HCT116 (cell line): ENCODE measurements at regions not wholly inside any gene's neighbourhood (a gene's known extent, or its start where the extent isn't known, plus 50 kb on each side); places are given as distances from the start of the nearest gene placed in this dataset.

ENCODE experiments used
- ATAC-seq: fragments of 200-7000 bp; cut with Tn5 transposase; 2 replicates; pipeline ENCODE4 v1.9.1; 2020; ENCODE audit warnings: mild to moderate bottlenecking, moderate library complexity
- BruUV-seq: library from RNA; stranded (reverse); fragments of 400-500 nt; replicated peaks from 2 replicates; lab custom pipeline; 2021; lab: Mats Ljungman, UMichigan
- CTCF ChIA-PET: fragments of 300-600 bp; sonication (Branson Sonifier 250); formaldehyde crosslinking; loops from one replicate; lab custom pipeline; 2021; ENCODE audit warnings: antibody characterized with exemption; lab: Charles Lee
- POLR2A ChIA-PET: fragments of 300-600, 350-600 bp; sonication (Branson Sonifier 250); formaldehyde crosslinking; loops from one replicate; lab custom pipeline; 2021; ENCODE audit warnings: antibody characterized with exemption; lab: Charles Lee
- RAD21 ChIA-PET, 2 experiments: fragments of 300-600 bp; sonication (Branson Sonifier 250); formaldehyde crosslinking; loops; one replicate each; lab custom pipeline; 2023; ENCODE audit warnings: low total read pairs in 2 of 2; ENCODE audit not compliant: uncharacterized antibody in 2 of 2, unreplicated experiment in 2 of 2, low non-redundant PET in 1 of 2; lab: Charles Lee
- DNase-seq: peaks from one replicate; pipeline ENCODE4 v3.0.0-alpha.2; 2010; ENCODE audit warnings: low read depth, low spot score
- H2AFZ ChIP-seq: fragments of 200-600 bp; shearing (Covaris generic), sonication (generic); 2 replicates; pipeline ENCODE4 v1.6.1; 2017; ENCODE audit warnings: low read depth, mixed run types, mixed read lengths, antibody characterized with exemption, low read length; ENCODE audit not compliant: poor library complexity, severe bottlenecking
- H3K27ac ChIP-seq: 2 replicates; pipeline ENCODE4 v1.5.1; 2012; ENCODE audit warnings: low read depth, low read length
- H3K27me3 ChIP-seq: fragments of 200-600 bp; sonication (generic); 2 replicates; pipeline ENCODE4 v1.6.1; 2016; ENCODE audit warnings: mixed run types, low read length, mixed read lengths; ENCODE audit not compliant: insufficient read depth
- H3K36me3 ChIP-seq, 2 experiments: fragments of 200-500 bp in 1 of 2; fragments of 200-600 bp in 1 of 2; sonication (Bioruptor generic) in 1 of 2; sonication (generic) in 1 of 2; 2 replicates each; pipeline versions ENCODE4 v1.5.1 to v1.6.1; 2014 to 2016; ENCODE audit warnings: low read length in 2 of 2, inconsistent platforms in 1 of 2, mixed read lengths in 1 of 2, mixed run types in 1 of 2; ENCODE audit not compliant: insufficient read depth in 2 of 2, control insufficient read depth in 1 of 2
- H3K4me1 ChIP-seq, 2 experiments: fragments of 200-600 bp in 1 of 2; sonication (generic) in 1 of 2; 2 replicates each; pipeline versions ENCODE4 v1.5.1 to v1.6.1; 2012 to 2017; ENCODE audit warnings: low read length in 2 of 2, inconsistent platforms in 1 of 2, mild to moderate bottlenecking in 1 of 2, mixed read lengths in 1 of 2, mixed run types in 1 of 2, moderate library complexity in 1 of 2; ENCODE audit not compliant: insufficient read depth in 2 of 2, control insufficient read depth in 1 of 2
- H3K4me2 ChIP-seq: fragments of 200-600 bp; sonication (generic); 2 replicates; pipeline ENCODE4 v1.6.1; 2017; ENCODE audit warnings: mixed run types, low read length, mixed read lengths
- H3K4me3 ChIP-seq, 2 experiments: fragments of 200-600 bp in 1 of 2; sonication (generic) in 1 of 2; replicated peaks in 1 of 2; 2 replicates each; pipeline ENCODE4 v1.5.1; 2011 to 2016; ENCODE audit warnings: low read length in 2 of 2, control low read depth in 1 of 2, low read depth in 1 of 2, mild to moderate bottlenecking in 1 of 2, mixed read lengths in 1 of 2, mixed run types in 1 of 2
- H3K79me2 ChIP-seq: fragments of 200-600 bp; sonication (generic); 2 replicates; pipeline ENCODE4 v1.6.1; 2017; ENCODE audit warnings: mild to moderate bottlenecking, mixed run types, low read length, moderate library complexity, mixed read lengths; ENCODE audit not compliant: insufficient read depth
- H3K9ac ChIP-seq: fragments of 200-600 bp; sonication (generic); 2 replicates; pipeline ENCODE4 v1.6.1; 2016; ENCODE audit warnings: low read length, mixed read lengths
- H3K9me2 ChIP-seq: fragments of 200-600 bp; sonication (generic), shearing (Covaris generic); 2 replicates; pipeline ENCODE4 v1.6.1; 2017; ENCODE audit warnings: mixed run types, mild to moderate bottlenecking, moderate library complexity; ENCODE audit not compliant: insufficient read depth
- H3K9me3 ChIP-seq, 2 experiments: fragments of 200-500 bp in 1 of 2; fragments of 200-600 bp in 1 of 2; sonication (Bioruptor generic) in 1 of 2; sonication (generic) in 1 of 2; 2 replicates each; pipeline ENCODE4 v1.6.1; 2014 to 2017; ENCODE audit warnings: low read length in 2 of 2, mixed read lengths in 2 of 2, inconsistent platforms in 1 of 2, low read depth in 1 of 2, mild to moderate bottlenecking in 1 of 2, mixed run types in 1 of 2, moderate library complexity in 1 of 2; ENCODE audit not compliant: control insufficient read depth in 1 of 2, insufficient read depth in 1 of 2
- H4K20me1 ChIP-seq: fragments of 200-600 bp; sonication (generic), shearing (Covaris generic); 2 replicates; pipeline ENCODE4 v1.6.1; 2017; ENCODE audit warnings: mixed run types, mild to moderate bottlenecking, moderate library complexity; ENCODE audit not compliant: insufficient read depth
- CBX3 ChIP-seq: IDR thresholded peaks from 2 replicates; pipeline ENCODE4 v1.6.1; 2012; ENCODE audit warnings: low read depth
- EGR1 ChIP-seq: IDR thresholded peaks from 2 replicates; pipeline ENCODE4 v1.6.1; 2012; ENCODE audit warnings: low read depth
- ELF1 ChIP-seq: IDR thresholded peaks from 2 replicates; pipeline ENCODE4 v1.6.1; 2012; ENCODE audit warnings: low read depth, borderline replicate concordance
- EZH2phosphoT487 ChIP-seq: fragments of 200-600 bp; IDR thresholded peaks from 2 replicates; pipeline ENCODE4 v1.6.1; 2018; ENCODE audit warnings: antibody characterized with exemption, borderline replicate concordance
- FOSL1 ChIP-seq: IDR thresholded peaks from 2 replicates; pipeline ENCODE4 v1.6.1; 2012; ENCODE audit warnings: low read depth
- JUND ChIP-seq: IDR thresholded peaks from 2 replicates; pipeline ENCODE4 v1.6.1; 2012
- POLR2AphosphoS5 ChIP-seq: IDR thresholded peaks from 2 replicates; pipeline ENCODE4 v1.6.1; 2011; ENCODE audit warnings: mild to moderate bottlenecking, low read depth, low read length, moderate library complexity
- SIN3A ChIP-seq: IDR thresholded peaks from 2 replicates; pipeline ENCODE4 v1.6.1; 2012; ENCODE audit warnings: low read depth
- SP1 ChIP-seq: IDR thresholded peaks from 2 replicates; pipeline ENCODE4 v1.6.1; 2012; ENCODE audit warnings: low read depth
- TCF7L2 ChIP-seq: IDR thresholded peaks from 2 replicates; pipeline ENCODE4 v1.7.0; 2011; ENCODE audit warnings: borderline replicate concordance, inconsistent platforms; ENCODE audit not compliant: insufficient read depth, insufficient read length; ENCODE audit errors: extremely low read depth
- YY1 ChIP-seq: IDR thresholded peaks from 2 replicates; pipeline ENCODE4 v1.6.1; 2011; ENCODE audit warnings: low read length, low read depth, moderate library complexity, mild to moderate bottlenecking; ENCODE audit not compliant: insufficient replicate concordance; ENCODE audit errors: extremely low read depth
- ZNF274 ChIP-seq: fragments of 200-500 bp; sonication (Bioruptor generic); IDR thresholded peaks from 2 replicates; pipeline ENCODE4 v1.6.1; 2014; ENCODE audit warnings: mild to moderate bottlenecking, low read depth, low read length, inconsistent platforms
- intact Hi-C: fragments of 100-400 bp; cut with micrococcal nuclease; formaldehyde crosslinking; loops from 2 replicates; pipeline ENCODE4 v1.10.0; 2022
- TF ChIP-seq, protein P1 (sequence below): IDR thresholded peaks from 2 replicates; pipeline ENCODE4 v1.6.1; 2012
- TF ChIP-seq, protein P2 (sequence below): IDR thresholded peaks from 2 replicates; pipeline ENCODE4 v1.6.1; 2012
- TF ChIP-seq, protein P3 (sequence below), 3 experiments: fragments of 200-600 bp in 1 of 3; sonication (generic) in 1 of 3; IDR thresholded peaks in 2 of 3; conservative IDR thresholded peaks in 1 of 3; 2 replicates each; pipeline ENCODE4 v1.5.1; 2012 to 2017; ENCODE audit warnings: low read depth in 2 of 3, low read length in 2 of 3, antibody characterized with exemption in 1 of 3, borderline replicate concordance in 1 of 3, control low read depth in 1 of 3, mild to moderate bottlenecking in 1 of 3, mixed read lengths in 1 of 3, mixed run types in 1 of 3, moderate library complexity in 1 of 3; ENCODE audit not compliant: insufficient read depth in 1 of 3
- TF ChIP-seq, protein P4 (sequence below): IDR thresholded peaks from 2 replicates; pipeline ENCODE4 v1.6.1; 2011; ENCODE audit warnings: mild to moderate bottlenecking, low read length, moderate library complexity; ENCODE audit not compliant: insufficient replicate concordance; ENCODE audit errors: extremely low read depth

DNA sequence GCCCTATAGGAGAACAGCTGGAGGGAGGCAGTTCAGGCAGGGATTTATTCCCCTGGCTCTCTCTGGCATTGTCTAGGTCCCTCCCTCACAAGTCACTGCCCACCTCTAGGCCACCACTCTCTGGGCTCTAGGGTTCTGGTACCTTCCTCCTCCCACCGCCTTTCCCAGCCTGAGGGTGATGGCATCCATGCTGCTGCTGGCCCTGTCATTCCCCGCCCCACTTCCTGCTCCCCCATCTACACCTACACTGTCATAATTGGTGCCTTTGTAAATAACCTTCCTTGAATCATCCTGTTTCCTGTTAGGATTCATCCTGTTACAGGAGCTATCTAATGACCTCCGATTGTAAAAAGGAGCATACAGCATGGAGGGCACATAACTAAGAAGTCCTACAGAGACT, 303.3 kb upstream of the COBL start:
- no peak for DNase-seq
- no peak for ATAC-seq
- no peaks in the 10 kb centered on the region for H4K20me1 ChIP-seq
- H3K4me1 ChIP-seq = no peaks in the 10 kb centered on the region
- no TSS peak for BruUV-seq
- ChIA-PET POLR2A (no interaction called here), RAD21 (no interaction called here), CTCF (no interaction called here)
- H3K36me3 ChIP-seq = no peaks in the 10 kb centered on the region
- intact Hi-C loops = no loop called here
- no peaks in the 10 kb centered on the region for H3K79me2 ChIP-seq
- no peaks in the 10 kb centered on the region for H3K9me2 ChIP-seq
- no peak overlapping the region for H3K9ac ChIP-seq
- H2AFZ ChIP-seq = no peak overlapping the region
- no peak for TF ChIP-seq SIN3A
- no peak for TF ChIP-seq EZH2phosphoT487
- no peak for TF ChIP-seq EGR1
- TF ChIP-seq YY1 = no peak
- TF ChIP-seq, protein P1, sequence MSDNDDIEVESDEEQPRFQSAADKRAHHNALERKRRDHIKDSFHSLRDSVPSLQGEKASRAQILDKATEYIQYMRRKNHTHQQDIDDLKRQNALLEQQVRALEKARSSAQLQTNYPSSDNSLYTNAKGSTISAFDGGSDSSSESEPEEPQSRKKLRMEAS = no peak
- no peak for TF ChIP-seq FOSL1
- TF ChIP-seq, protein P2, sequence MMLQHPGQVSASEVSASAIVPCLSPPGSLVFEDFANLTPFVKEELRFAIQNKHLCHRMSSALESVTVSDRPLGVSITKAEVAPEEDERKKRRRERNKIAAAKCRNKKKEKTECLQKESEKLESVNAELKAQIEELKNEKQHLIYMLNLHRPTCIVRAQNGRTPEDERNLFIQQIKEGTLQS = no peak
- no peak overlapping the region for H3K27ac ChIP-seq
- peaks cover 5% of the 10 kb centered on the region; the same call in 1 of the 2 replicates for H3K27me3 ChIP-seq
- no peaks in the 10 kb centered on the region for H3K9me3 ChIP-seq
- no peak overlapping the region for H3K4me3 ChIP-seq
- H3K4me2 ChIP-seq = no peak overlapping the region

DNA sequence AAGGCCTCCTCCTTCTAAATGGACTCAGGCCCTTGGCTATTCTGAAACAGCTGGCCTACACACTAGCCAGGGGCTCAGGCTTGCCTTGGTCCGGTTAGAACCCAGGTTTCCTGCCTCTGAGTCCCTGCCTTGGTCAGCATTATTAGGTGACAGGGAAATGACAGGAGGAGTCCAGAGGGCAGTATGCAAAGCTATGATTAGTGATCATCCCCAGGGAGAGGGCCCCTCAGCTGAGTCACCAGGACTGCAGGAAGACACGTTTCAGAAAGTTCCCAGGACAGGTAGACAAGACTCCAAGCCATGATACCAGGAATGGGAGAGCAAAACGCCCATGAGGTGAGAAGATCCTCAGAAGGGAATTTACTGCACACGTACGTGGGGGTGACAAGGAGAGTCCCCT, 301.1 kb upstream of the COBL start:
- Histone ChIP-seq H3K4me2 (no peak overlapping the region), H3K36me3 (no peaks in the 10 kb centered on the region), H3K27me3 (peaks cover 5% of the 10 kb centered on the region; the same call in 1 of the 2 replicates), H3K9me2 (no peaks in the 10 kb centered on the region), H3K4me3 (no peak overlapping the region), H4K20me1 (no peaks in the 10 kb centered on the region), H3K4me1 (no peaks in the 10 kb centered on the region), H3K79me2 (no peaks in the 10 kb centered on the region), H3K9ac (no peak overlapping the region), H2AFZ (no peak overlapping the region), H3K9me3 (no peaks in the 10 kb centered on the region), H3K27ac (no peak overlapping the region)
- CTCF ChIA-PET = no interaction called here
- ATAC-seq (no peak), DNase-seq (no peak)
- POLR2A ChIA-PET = no interaction called here
- intact Hi-C loops = no loop called here
- BruUV-seq = no TSS peak
- RAD21 ChIA-PET = no interaction called here
- TF ChIP-seq TCF7L2 = no peak
- TF ChIP-seq SIN3A = no peak
- TF ChIP-seq ELF1 = no peak
- no peak for TF ChIP-seq EZH2phosphoT487
- TF ChIP-seq, protein P3, sequence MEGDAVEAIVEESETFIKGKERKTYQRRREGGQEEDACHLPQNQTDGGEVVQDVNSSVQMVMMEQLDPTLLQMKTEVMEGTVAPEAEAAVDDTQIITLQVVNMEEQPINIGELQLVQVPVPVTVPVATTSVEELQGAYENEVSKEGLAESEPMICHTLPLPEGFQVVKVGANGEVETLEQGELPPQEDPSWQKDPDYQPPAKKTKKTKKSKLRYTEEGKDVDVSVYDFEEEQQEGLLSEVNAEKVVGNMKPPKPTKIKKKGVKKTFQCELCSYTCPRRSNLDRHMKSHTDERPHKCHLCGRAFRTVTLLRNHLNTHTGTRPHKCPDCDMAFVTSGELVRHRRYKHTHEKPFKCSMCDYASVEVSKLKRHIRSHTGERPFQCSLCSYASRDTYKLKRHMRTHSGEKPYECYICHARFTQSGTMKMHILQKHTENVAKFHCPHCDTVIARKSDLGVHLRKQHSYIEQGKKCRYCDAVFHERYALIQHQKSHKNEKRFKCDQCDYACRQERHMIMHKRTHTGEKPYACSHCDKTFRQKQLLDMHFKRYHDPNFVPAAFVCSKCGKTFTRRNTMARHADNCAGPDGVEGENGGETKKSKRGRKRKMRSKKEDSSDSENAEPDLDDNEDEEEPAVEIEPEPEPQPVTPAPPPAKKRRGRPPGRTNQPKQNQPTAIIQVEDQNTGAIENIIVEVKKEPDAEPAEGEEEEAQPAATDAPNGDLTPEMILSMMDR (IDR thresholded peaks at IDR 0.05 in 2 of 3, conservative IDR thresholded peaks at IDR 0.05 in 1 of 3; ENCODE audit: borderline replicate concordance in 1 of 3, insufficient read depth in 1 of 3, low read depth in 2 of 3, low read length in 2 of 3) = no peak
- no peak for TF ChIP-seq SP1
- TF ChIP-seq JUND = no peak
- TF ChIP-seq FOSL1 = no peak
- no peak for TF ChIP-seq ZNF274
- TF ChIP-seq POLR2AphosphoS5 = no peak
- no peak for TF ChIP-seq CBX3
- TF ChIP-seq, protein P4, sequence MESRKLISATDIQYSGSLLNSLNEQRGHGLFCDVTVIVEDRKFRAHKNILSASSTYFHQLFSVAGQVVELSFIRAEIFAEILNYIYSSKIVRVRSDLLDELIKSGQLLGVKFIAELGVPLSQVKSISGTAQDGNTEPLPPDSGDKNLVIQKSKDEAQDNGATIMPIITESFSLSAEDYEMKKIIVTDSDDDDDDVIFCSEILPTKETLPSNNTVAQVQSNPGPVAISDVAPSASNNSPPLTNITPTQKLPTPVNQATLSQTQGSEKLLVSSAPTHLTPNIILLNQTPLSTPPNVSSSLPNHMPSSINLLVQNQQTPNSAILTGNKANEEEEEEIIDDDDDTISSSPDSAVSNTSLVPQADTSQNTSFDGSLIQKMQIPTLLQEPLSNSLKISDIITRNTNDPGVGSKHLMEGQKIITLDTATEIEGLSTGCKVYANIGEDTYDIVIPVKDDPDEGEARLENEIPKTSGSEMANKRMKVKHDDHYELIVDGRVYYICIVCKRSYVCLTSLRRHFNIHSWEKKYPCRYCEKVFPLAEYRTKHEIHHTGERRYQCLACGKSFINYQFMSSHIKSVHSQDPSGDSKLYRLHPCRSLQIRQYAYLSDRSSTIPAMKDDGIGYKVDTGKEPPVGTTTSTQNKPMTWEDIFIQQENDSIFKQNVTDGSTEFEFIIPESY = no peak
- TF ChIP-seq YY1 = no peak
